SU-DHL-6 (cell line): ENCODE measurements at regions not wholly inside any gene's neighbourhood (a gene's known extent, or its start where the extent isn't known, plus 50 kb on each side); places are given as distances from the start of the nearest gene placed in this dataset.

ENCODE experiments used
- H2AFZ ChIP-seq: fragments of 200-600 bp; sonication (generic); 2 replicates; pipeline ENCODE4 v1.6.1; 2014; ENCODE audit warnings: low read depth, mild to moderate bottlenecking, moderate library complexity, mixed read lengths, antibody characterized with exemption, low read length; ENCODE audit not compliant: severe bottlenecking
- H3F3A ChIP-seq: fragments of 200-600 bp; shearing (Covaris generic); 2 replicates; pipeline ENCODE4 v1.6.0; 2016; ENCODE audit warnings: antibody characterized with exemption, mild to moderate bottlenecking; ENCODE audit not compliant: insufficient read depth
- H3K27ac ChIP-seq: fragments of 200-600 bp; sonication (generic); 2 replicates; pipeline ENCODE4 v1.5.1; 2016; ENCODE audit warnings: low read depth, mild to moderate bottlenecking, low read length, moderate library complexity, mixed read lengths
- H3K27me3 ChIP-seq: fragments of 200-600 bp; sonication (generic), shearing (Covaris generic); 2 replicates; pipeline ENCODE4 v1.6.0; 2014; ENCODE audit warnings: mild to moderate bottlenecking, low read length
- H3K36me3 ChIP-seq: fragments of 200-600 bp; sonication (generic); 2 replicates; pipeline ENCODE4 v1.6.1; 2014; ENCODE audit warnings: mild to moderate bottlenecking, low read length, mixed read lengths
- H3K4me2 ChIP-seq: fragments of 300-600, 200-600 bp; shearing (Covaris generic), sonication (generic); 2 replicates; pipeline ENCODE4 v1.6.0; 2014; ENCODE audit warnings: low read length, low read depth, mild to moderate bottlenecking; ENCODE audit not compliant: poor library complexity, severe bottlenecking
- H3K4me3 ChIP-seq: fragments of 200-600 bp; sonication (generic); 2 replicates; pipeline ENCODE4 v1.5.1; 2014; ENCODE audit warnings: antibody characterized with exemption, low read length, mild to moderate bottlenecking, mixed read lengths; ENCODE audit not compliant: insufficient read depth, poor library complexity, severe bottlenecking
- H3K79me2 ChIP-seq: fragments of 200-600 bp; sonication (generic); 2 replicates; pipeline ENCODE4 v1.6.1; 2014; ENCODE audit warnings: mild to moderate bottlenecking, low read length, moderate library complexity; ENCODE audit not compliant: insufficient read depth
- H3K9ac ChIP-seq: fragments of 200-600 bp; sonication (generic); 2 replicates; pipeline ENCODE4 v1.7.0; 2014; ENCODE audit warnings: mild to moderate bottlenecking, low read length
- H3K9me2 ChIP-seq: fragments of 200-600 bp; sonication (generic); replicated peaks from 2 replicates; pipeline ENCODE4 v1.6.1; 2014; ENCODE audit warnings: low read length; ENCODE audit not compliant: insufficient read depth
- H3K9me3 ChIP-seq: fragments of 200-600 bp; sonication (generic); 2 replicates; pipeline ENCODE4 v1.6.1; 2014; ENCODE audit warnings: low read length, mixed read lengths; ENCODE audit not compliant: insufficient read depth
- H4K20me1 ChIP-seq: fragments of 200-600 bp; sonication (generic); 2 replicates; pipeline ENCODE4 v1.6.1; 2014; ENCODE audit warnings: low read depth, mild to moderate bottlenecking, antibody characterized with exemption, low read length, moderate library complexity, mixed read lengths
- CTCF ChIP-seq: fragments of 200-600 bp; sonication (generic); IDR thresholded peaks from one replicate; pipeline ENCODE4 v1.5.1; 2017; ENCODE audit warnings: antibody characterized with exemption, mild to moderate bottlenecking, low read length, moderate library complexity; ENCODE audit not compliant: insufficient read depth, poor library complexity, severe bottlenecking
- EZH2phosphoT487 ChIP-seq: fragments of 200-600 bp; sonication (generic), shearing (Covaris generic); conservative IDR thresholded peaks from 2 replicates; pipeline ENCODE4 v1.6.1; 2018; ENCODE audit warnings: mild to moderate bottlenecking, antibody characterized with exemption, low read length, moderate library complexity, mixed read lengths

GRCh38 chr4:34281826-34282225 lies 1962.5 kb downstream of the ARAP2 start:
- TF ChIP-seq EZH2phosphoT487 (no peak), CTCF (no peak)
- Histone ChIP-seq H4K20me1 (no peaks in the 10 kb centered on the region), H3K79me2 (no peaks in the 10 kb centered on the region), H3K9me3 (no peaks in the 10 kb centered on the region), H3K4me2 (no peak overlapping the region), H3K27me3 (no peaks in the 10 kb centered on the region), H3K9me2 (no peaks in the 10 kb centered on the region), H3F3A (no peaks in the 10 kb centered on the region), H3K27ac (no peak overlapping the region), H3K36me3 (0 out of 2 replicates have a peak, but pooled peaks cover 2% of the 10 kb centered on the region), H3K9ac (no peak overlapping the region), H3K4me3 (no peak overlapping the region), H2AFZ (no peak overlapping the region)

GRCh38 chr4:34289489-34289888 lies 1954.8 kb downstream of the ARAP2 start:
- H4K20me1 ChIP-seq = no peaks in the 10 kb centered on the region
- H2AFZ ChIP-seq = no peak overlapping the region
- no peaks in the 10 kb centered on the region for H3K27me3 ChIP-seq
- H3K9me2 ChIP-seq = no peaks in the 10 kb centered on the region
- H3F3A ChIP-seq = no peaks in the 10 kb centered on the region
- TF ChIP-seq CTCF = no peak
- no peak for TF ChIP-seq EZH2phosphoT487
- no peak overlapping the region for H3K9ac ChIP-seq
- no peak overlapping the region for H3K4me2 ChIP-seq
- no peaks in the 10 kb centered on the region for H3K36me3 ChIP-seq
- 0 out of 2 replicates have a peak, but pooled peaks cover 4% of the 10 kb centered on the region for H3K9me3 ChIP-seq
- no peak overlapping the region for H3K4me3 ChIP-seq
- H3K27ac ChIP-seq = no peak overlapping the region
- no peaks in the 10 kb centered on the region for H3K79me2 ChIP-seq

GRCh38 chr4:34289962-34290361 lies 1954.4 kb downstream of the ARAP2 start:
- TF ChIP-seq EZH2phosphoT487 (no peak), CTCF (no peak)
- H3K9me2 ChIP-seq = no peaks in the 10 kb centered on the region
- H3K4me3 ChIP-seq = no peak overlapping the region

GRCh38 chr4:34293459-34293858 lies 1950.9 kb downstream of the ARAP2 start:
- Histone ChIP-seq H3K79me2 (no peaks in the 10 kb centered on the region), H3K27ac (no peak overlapping the region), H3K9me3 (0 out of 2 replicates have a peak, but pooled peaks cover 4% of the 10 kb centered on the region), H3K4me2 (no peak overlapping the region), H3K4me3 (no peak overlapping the region), H3K27me3 (no peaks in the 10 kb centered on the region), H3K36me3 (no peaks in the 10 kb centered on the region), H2AFZ (peak overlapping the region; percentile 87), H4K20me1 (no peaks in the 10 kb centered on the region), H3K9ac (no peak overlapping the region), H3F3A (no peaks in the 10 kb centered on the region), H3K9me2 (no peaks in the 10 kb centered on the region)
- no peak for TF ChIP-seq CTCF
- TF ChIP-seq EZH2phosphoT487 = no peak

More at GRCh38 chr4:34289962-34290361, 1954.4 kb downstream of the ARAP2 start:
- Histone ChIP-seq H3K9me3 (0 out of 2 replicates have a peak, but pooled peaks cover 4% of the 10 kb centered on the region), H3K4me2 (no peak overlapping the region), H3K27me3 (no peaks in the 10 kb centered on the region), H3K27ac (no peak overlapping the region), H4K20me1 (no peaks in the 10 kb centered on the region), H3K36me3 (no peaks in the 10 kb centered on the region), H3K9ac (no peak overlapping the region), H2AFZ (no peak overlapping the region), H3K79me2 (no peaks in the 10 kb centered on the region), H3F3A (no peaks in the 10 kb centered on the region)
